ENCODE measurements at regions not wholly inside any gene's neighbourhood (a gene's known extent, or its start where the extent isn't known, plus 50 kb on each side); places are given as distances from the start of the nearest gene placed in this dataset.

DNA sequence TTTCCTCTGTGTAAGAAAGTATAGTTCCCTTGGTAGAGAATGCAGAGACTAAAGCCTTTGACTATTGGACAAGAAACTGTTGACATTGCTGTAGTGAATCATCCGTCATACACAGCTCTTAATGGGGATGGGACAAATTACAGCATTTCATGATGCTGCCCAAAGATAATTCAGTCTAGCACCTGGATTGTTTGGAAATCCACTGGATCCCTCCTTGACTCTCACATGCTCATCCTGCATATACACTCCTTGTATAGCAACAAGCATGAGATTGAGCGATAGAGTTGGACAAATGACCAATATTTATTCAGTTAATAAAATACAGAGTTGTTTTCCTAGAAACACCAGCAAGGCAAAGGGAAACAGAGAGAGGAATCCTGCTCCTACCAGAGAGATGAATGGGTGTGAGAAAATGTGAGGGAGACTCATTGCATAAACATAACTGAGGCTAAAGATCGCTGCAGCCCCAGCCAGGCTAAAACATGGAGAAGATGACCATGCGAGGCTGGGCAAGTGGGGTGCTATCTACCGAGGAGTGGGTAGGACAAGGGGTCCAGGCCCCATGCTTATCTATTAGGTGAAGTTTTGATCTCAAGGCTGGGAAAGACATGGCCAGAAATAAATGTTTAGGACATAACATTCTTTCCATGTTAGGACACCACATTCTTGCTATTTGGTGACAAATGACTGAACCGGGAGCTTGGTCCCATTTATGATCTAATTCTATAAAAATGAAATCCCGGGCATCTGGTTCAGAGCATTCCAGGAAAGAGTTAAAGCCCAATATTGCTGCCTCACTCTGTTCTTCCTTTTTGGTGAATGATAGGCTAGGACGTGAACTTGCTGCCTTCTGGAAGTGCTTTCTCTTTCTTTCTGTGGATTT, 153.2 kb downstream of the TGFB2 start:
- TF ChIP-seq, protein P1, sequence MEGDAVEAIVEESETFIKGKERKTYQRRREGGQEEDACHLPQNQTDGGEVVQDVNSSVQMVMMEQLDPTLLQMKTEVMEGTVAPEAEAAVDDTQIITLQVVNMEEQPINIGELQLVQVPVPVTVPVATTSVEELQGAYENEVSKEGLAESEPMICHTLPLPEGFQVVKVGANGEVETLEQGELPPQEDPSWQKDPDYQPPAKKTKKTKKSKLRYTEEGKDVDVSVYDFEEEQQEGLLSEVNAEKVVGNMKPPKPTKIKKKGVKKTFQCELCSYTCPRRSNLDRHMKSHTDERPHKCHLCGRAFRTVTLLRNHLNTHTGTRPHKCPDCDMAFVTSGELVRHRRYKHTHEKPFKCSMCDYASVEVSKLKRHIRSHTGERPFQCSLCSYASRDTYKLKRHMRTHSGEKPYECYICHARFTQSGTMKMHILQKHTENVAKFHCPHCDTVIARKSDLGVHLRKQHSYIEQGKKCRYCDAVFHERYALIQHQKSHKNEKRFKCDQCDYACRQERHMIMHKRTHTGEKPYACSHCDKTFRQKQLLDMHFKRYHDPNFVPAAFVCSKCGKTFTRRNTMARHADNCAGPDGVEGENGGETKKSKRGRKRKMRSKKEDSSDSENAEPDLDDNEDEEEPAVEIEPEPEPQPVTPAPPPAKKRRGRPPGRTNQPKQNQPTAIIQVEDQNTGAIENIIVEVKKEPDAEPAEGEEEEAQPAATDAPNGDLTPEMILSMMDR (IDR thresholded peaks at IDR 0.05; ENCODE audit: low read depth, low read length) = no peak
- no peak for TF ChIP-seq POLR2A (IDR thresholded peaks at IDR 0.05; ENCODE audit: extremely low read depth, insufficient read length)

Measured in NB4 (cell line).